HEK293T (cell line): ENCODE measurements at regions not wholly inside any gene's neighbourhood (a gene's known extent, or its start where the extent isn't known, plus 50 kb on each side); places are given as distances from the start of the nearest gene placed in this dataset.

Experiments
- ARNT ChIP-seq: fragments of 450-650 bp; IDR thresholded peaks from 2 replicates; pipeline ENCODE4 v1.6.1; 2017; ENCODE audit warnings: mild to moderate bottlenecking
- BHLHE40 ChIP-seq: fragments of 450-650 bp; IDR thresholded peaks from 2 replicates; pipeline ENCODE4 v1.6.1; 2016; ENCODE audit warnings: mild to moderate bottlenecking, moderate library complexity, borderline replicate concordance
- FOXA1 ChIP-seq: fragments of 450-650 bp; IDR thresholded peaks from 2 replicates; pipeline ENCODE4 v1.6.1; 2016; ENCODE audit warnings: mild to moderate bottlenecking
- FOXK2 ChIP-seq: fragments of 450-650 bp; IDR thresholded peaks from 2 replicates; pipeline ENCODE4 v1.6.1; 2016; ENCODE audit warnings: mild to moderate bottlenecking
- FOXM1 ChIP-seq: fragments of 450-650 bp; IDR thresholded peaks from 2 replicates; pipeline ENCODE4 v1.6.1; 2017; ENCODE audit warnings: mild to moderate bottlenecking, borderline replicate concordance
- L3MBTL2 ChIP-seq: fragments of 450-650 bp; conservative IDR thresholded peaks from 2 replicates; pipeline ENCODE4 v1.6.1; 2016; ENCODE audit warnings: mild to moderate bottlenecking
- LEF1 ChIP-seq: fragments of 450-650 bp; IDR thresholded peaks from 2 replicates; pipeline ENCODE4 v1.6.1; 2017; ENCODE audit warnings: mild to moderate bottlenecking, borderline replicate concordance
- NFRKB ChIP-seq: fragments of 450-650 bp; IDR thresholded peaks from 2 replicates; pipeline ENCODE4 v1.6.1; 2016; ENCODE audit warnings: mild to moderate bottlenecking, moderate library complexity
- PKNOX1 ChIP-seq: fragments of 450-650 bp; IDR thresholded peaks from 2 replicates; pipeline ENCODE4 v1.6.1; 2016
- SP1 ChIP-seq: fragments of 450-650 bp; IDR thresholded peaks from 2 replicates; pipeline ENCODE4 v1.6.1; 2017
- SUZ12 ChIP-seq: fragments of 450-650 bp; IDR thresholded peaks from 2 replicates; pipeline ENCODE4 v1.6.1; 2016; ENCODE audit warnings: mild to moderate bottlenecking
- TARDBP ChIP-seq: fragments of 450-650 bp; IDR thresholded peaks from 2 replicates; pipeline ENCODE4 v1.6.1; 2016
- ZNF384 ChIP-seq: fragments of 450-650 bp; IDR thresholded peaks from 2 replicates; pipeline ENCODE4 v1.6.1; 2016

- no peak for TF ChIP-seq FOXK2
- no peak for TF ChIP-seq FOXA1
- TF ChIP-seq PKNOX1 = no peak
- no peak for TF ChIP-seq ARNT
- TF ChIP-seq SP1 = no peak
- TF ChIP-seq TARDBP = no peak
- no peak for TF ChIP-seq LEF1
- TF ChIP-seq SUZ12 = no peak
- TF ChIP-seq L3MBTL2 = no peak
- no peak for TF ChIP-seq NFRKB
- TF ChIP-seq FOXM1 = no peak
- no peak for TF ChIP-seq ZNF384
- no peak for TF ChIP-seq BHLHE40
Measured at GRCh38 chr12:22935090-22935489, 310.1 kb downstream of the ETNK1 start.
